NCI-H2196 treated with DMSO at 0.1 percent for 48 hours (cell line): ENCODE measurements at regions not wholly inside any gene's neighbourhood (a gene's known extent, or its start where the extent isn't known, plus 50 kb on each side); places are given as distances from the start of the nearest gene placed in this dataset.

Experiments
- DNase-seq: peaks from one replicate; lab custom pipeline; 2025; ENCODE audit not compliant: unreplicated experiment; lab: John Stamatoyannopoulos, UW

- DNase-seq, result no peak
Observed at GRCh38 chr9:108656566-108656965, 199.2 kb downstream of the ACTL7B start.

GRCh38 chr9:108655818-108656217, 200.0 kb downstream of the ACTL7B start:
- DNase-seq, result no peak

GRCh38 chr9:108654566-108654965, 201.2 kb downstream of the ACTL7B start:
- DNase-seq, result no peak

- no peak for DNase-seq
Observed at GRCh38 chr9:108652851-108653250, 202.9 kb downstream of the ACTL7B start.

- DNase-seq, result no peak
Observed at GRCh38 chr9:108650826-108651225, 205.0 kb downstream of the ACTL7B start.

- DNase-seq, result no peak
Observed at GRCh38 chr9:108645520-108645919, 210.3 kb downstream of the ACTL7B start.

- DNase-seq, result no peak
Observed at GRCh38 chr9:108643731-108644510, 211.9 kb downstream of the ACTL7B start.

- no peak for DNase-seq
Observed at GRCh38 chr9:108642871-108643270, 212.9 kb downstream of the ACTL7B start.

GRCh38 chr9:108640230-108640629, 215.6 kb downstream of the ACTL7B start:
- no peak for DNase-seq

GRCh38 chr9:108639696-108640095, 216.1 kb downstream of the ACTL7B start:
- DNase-seq, result no peak

GRCh38 chr9:108639091-108639490, 216.7 kb downstream of the ACTL7B start:
- no peak for DNase-seq

GRCh38 chr9:108637340-108637739, 218.4 kb downstream of the ACTL7B start:
- no peak for DNase-seq

- DNase-seq, result no peak
Observed at GRCh38 chr9:108636013-108636412, 219.8 kb downstream of the ACTL7B start.

- no peak for DNase-seq
Observed at GRCh38 chr9:108634672-108635462, 220.9 kb downstream of the ACTL7B start.

GRCh38 chr9:108634204-108634603, 221.6 kb downstream of the ACTL7B start:
- peak; percentile 19 for DNase-seq

GRCh38 chr9:108631496-108632285, 224.1 kb downstream of the ACTL7B start:
- DNase-seq, result no peak

GRCh38 chr9:108628316-108628715, 227.5 kb downstream of the ACTL7B start:
- no peak for DNase-seq

- DNase-seq, result no peak
Observed at GRCh38 chr9:108626743-108627142, 229.0 kb downstream of the ACTL7B start.

- no peak for DNase-seq
Observed at GRCh38 chr9:108621991-108622855, 233.6 kb downstream of the ACTL7B start.

GRCh38 chr9:108620767-108621166, 235.0 kb downstream of the ACTL7B start:
- no peak for DNase-seq
